ENCODE measurements at regions not wholly inside any gene's neighbourhood (a gene's known extent, or its start where the extent isn't known, plus 50 kb on each side); places are given as distances from the start of the nearest gene placed in this dataset.

DNA sequence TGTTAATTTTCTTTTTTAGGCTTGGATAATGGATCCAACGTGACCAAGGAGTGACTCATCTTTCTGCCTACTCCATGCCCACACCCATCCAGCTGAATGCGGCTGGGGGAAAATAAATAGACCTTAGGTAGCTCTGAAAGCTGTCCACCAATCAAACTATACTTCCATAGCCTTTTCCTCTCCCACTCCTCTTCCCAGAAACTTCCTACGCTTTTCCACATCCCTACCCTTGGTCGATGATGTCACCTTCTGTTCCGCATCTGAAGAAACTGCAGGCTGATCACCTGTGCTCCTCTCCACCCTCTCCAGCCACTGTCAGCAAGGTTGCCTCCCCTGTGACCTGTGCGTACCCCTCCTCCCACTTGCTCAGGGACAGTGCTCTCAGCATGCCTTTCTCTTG lies 359.8 kb upstream of the KLF6 start:
- no peak overlapping the region for H3K4me2 ChIP-seq (ENCODE audit: control insufficient read depth, extremely low read depth, insufficient read depth, low read depth, low read length)

DNA sequence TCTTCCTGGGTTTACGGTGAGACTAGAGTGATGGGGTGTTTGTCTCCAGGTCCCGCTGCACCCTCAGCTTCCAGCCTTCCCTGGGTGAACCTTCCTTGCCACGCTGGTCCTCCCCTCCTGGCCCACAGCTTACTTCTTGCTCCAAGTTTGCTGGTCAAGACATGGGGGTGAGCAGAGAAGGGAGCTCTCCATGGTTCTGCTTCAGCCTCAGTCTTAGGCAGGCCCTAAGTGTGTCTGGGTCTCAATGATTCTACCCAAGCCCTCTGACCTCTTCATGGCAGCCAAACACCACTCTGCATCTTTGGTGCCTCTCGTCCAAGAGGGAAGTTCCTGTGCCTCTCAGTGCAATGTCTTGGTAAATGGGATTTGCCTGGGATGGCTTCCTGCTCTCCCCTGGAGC lies 356.5 kb upstream of the KLF6 start:
- Histone ChIP-seq H3K4me3 (ENCODE audit: control insufficient read depth in 2 of 3, extremely low read depth in 1 of 3, insufficient read depth in 2 of 3, low read depth in 1 of 3, low read length in 3 of 3) (no peak overlapping the region), H3K36me3 (ENCODE audit: control insufficient read depth in 2 of 2, extremely low read depth in 1 of 2, insufficient read depth in 2 of 2, low read length in 2 of 2) (no peaks in the 10 kb centered on the region), H4K20me1 (ENCODE audit: control insufficient read depth, extremely low read depth, insufficient read depth, low read length) (no peaks in the 10 kb centered on the region), H3K9ac (ENCODE audit: control insufficient read depth, extremely low read depth, insufficient read depth, low read length) (no peak overlapping the region), H3K27me3 (ENCODE audit: control insufficient read depth, extremely low read depth, insufficient read depth, low read length) (no peaks in the 10 kb centered on the region), H3K9me3 (ENCODE audit: control insufficient read depth, low read depth, low read length) (no peaks in the 10 kb centered on the region), H3K27ac (ENCODE audit: control insufficient read depth, insufficient read depth, low read length) (no peak overlapping the region), H3K9me1 (ENCODE audit: control insufficient read depth, extremely low read depth, insufficient read depth, low read length) (no peaks in the 10 kb centered on the region), H3K4me1 (ENCODE audit: control insufficient read depth, extremely low read depth, insufficient read depth, low read length) (peaks cover 7% of the 10 kb centered on the region), H3K79me2 (ENCODE audit: control insufficient read depth, insufficient read depth, low read length) (no peaks in the 10 kb centered on the region), H3K4me2 (ENCODE audit: control insufficient read depth, extremely low read depth, insufficient read depth, low read depth, low read length) (no peak overlapping the region), H2AFZ (ENCODE audit: control insufficient read depth, low read length) (no peak overlapping the region)
- dilution Hi-C loops (cut with MboI; ENCODE audit: extremely low pct_ligation_motif_present, low sequenced_read_pairs), result no loop called here
- DNase-seq (ENCODE audit: low read depth, low spot score), result no peak
- TF ChIP-seq EZH2 (IDR thresholded peaks at IDR 0.05; ENCODE audit: low read length), result no peak
- TF ChIP-seq, protein P1, sequence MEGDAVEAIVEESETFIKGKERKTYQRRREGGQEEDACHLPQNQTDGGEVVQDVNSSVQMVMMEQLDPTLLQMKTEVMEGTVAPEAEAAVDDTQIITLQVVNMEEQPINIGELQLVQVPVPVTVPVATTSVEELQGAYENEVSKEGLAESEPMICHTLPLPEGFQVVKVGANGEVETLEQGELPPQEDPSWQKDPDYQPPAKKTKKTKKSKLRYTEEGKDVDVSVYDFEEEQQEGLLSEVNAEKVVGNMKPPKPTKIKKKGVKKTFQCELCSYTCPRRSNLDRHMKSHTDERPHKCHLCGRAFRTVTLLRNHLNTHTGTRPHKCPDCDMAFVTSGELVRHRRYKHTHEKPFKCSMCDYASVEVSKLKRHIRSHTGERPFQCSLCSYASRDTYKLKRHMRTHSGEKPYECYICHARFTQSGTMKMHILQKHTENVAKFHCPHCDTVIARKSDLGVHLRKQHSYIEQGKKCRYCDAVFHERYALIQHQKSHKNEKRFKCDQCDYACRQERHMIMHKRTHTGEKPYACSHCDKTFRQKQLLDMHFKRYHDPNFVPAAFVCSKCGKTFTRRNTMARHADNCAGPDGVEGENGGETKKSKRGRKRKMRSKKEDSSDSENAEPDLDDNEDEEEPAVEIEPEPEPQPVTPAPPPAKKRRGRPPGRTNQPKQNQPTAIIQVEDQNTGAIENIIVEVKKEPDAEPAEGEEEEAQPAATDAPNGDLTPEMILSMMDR (optimal IDR thresholded peaks at IDR 0.05 in 1 of 3, IDR thresholded peaks at IDR 0.05 in 1 of 3, conservative IDR thresholded peaks at IDR 0.05 in 1 of 3; ENCODE audit: extremely low read depth in 1 of 3, insufficient read depth in 2 of 3, low read length in 3 of 3), result no peak
- FAIRE-seq, result no peak

More for the DNA sequence above, 359.8 kb upstream of the KLF6 start:
- dilution Hi-C loops (cut with MboI; ENCODE audit: extremely low pct_ligation_motif_present, low sequenced_read_pairs), result no loop called here
- H3K9me1 ChIP-seq (ENCODE audit: control insufficient read depth, extremely low read depth, insufficient read depth, low read length), result no peaks in the 10 kb centered on the region
- H2AFZ ChIP-seq (ENCODE audit: control insufficient read depth, low read length), result no peak overlapping the region
- DNase-seq (ENCODE audit: low read depth, low spot score), result no peak
- H3K36me3 ChIP-seq (ENCODE audit: control insufficient read depth in 2 of 2, extremely low read depth in 1 of 2, insufficient read depth in 2 of 2, low read length in 2 of 2), result no peaks in the 10 kb centered on the region
- H3K4me1 ChIP-seq (ENCODE audit: control insufficient read depth, extremely low read depth, insufficient read depth, low read length), result peaks cover 7% of the 10 kb centered on the region
- no peaks in the 10 kb centered on the region for H3K9me3 ChIP-seq (ENCODE audit: control insufficient read depth, low read depth, low read length)
- peak; percentile 79 for FAIRE-seq
- no peak overlapping the region for H3K9ac ChIP-seq (ENCODE audit: control insufficient read depth, extremely low read depth, insufficient read depth, low read length)
- no peaks in the 10 kb centered on the region for H3K27me3 ChIP-seq (ENCODE audit: control insufficient read depth, extremely low read depth, insufficient read depth, low read length)
- no peaks in the 10 kb centered on the region for H4K20me1 ChIP-seq (ENCODE audit: control insufficient read depth, extremely low read depth, insufficient read depth, low read length)
- no peaks in the 10 kb centered on the region for H3K79me2 ChIP-seq (ENCODE audit: control insufficient read depth, insufficient read depth, low read length)
- TF ChIP-seq EZH2 (IDR thresholded peaks at IDR 0.05; ENCODE audit: low read length), result no peak
- TF ChIP-seq, protein P1 (optimal IDR thresholded peaks at IDR 0.05 in 1 of 3, IDR thresholded peaks at IDR 0.05 in 1 of 3, conservative IDR thresholded peaks at IDR 0.05 in 1 of 3; ENCODE audit: extremely low read depth in 1 of 3, insufficient read depth in 2 of 3, low read length in 3 of 3), result no peak
- no peak overlapping the region for H3K4me3 ChIP-seq (ENCODE audit: control insufficient read depth in 2 of 3, extremely low read depth in 1 of 3, insufficient read depth in 2 of 3, low read depth in 1 of 3, low read length in 3 of 3)
- H3K27ac ChIP-seq (ENCODE audit: control insufficient read depth, insufficient read depth, low read length), result no peak overlapping the region

All from keratinocyte (primary cell).